Kidney (tissue), 13 donors: ENCODE measurements at regions not wholly inside any gene's neighbourhood (a gene's known extent, or its start where the extent isn't known, plus 50 kb on each side); places are given as distances from the start of the nearest gene placed in this dataset.

ENCODE experiments used
- DNase-seq, 5 donors: peaks; one replicate each; pipeline ENCODE4 v3.0.0-alpha.2; 2013 to 2020
- FAIRE-seq: peaks from 2 replicates; lab custom pipeline; 2012; peaks lifted over from hg19 to GRCh38; lab: Jason Lieb, UNC
- H3K27ac ChIP-seq, 2 donors: one replicate each; pipeline ENCODE4 v1.7.0; 2013; ENCODE audit warnings: low read depth in 2 of 2, low read length in 2 of 2, inconsistent platforms in 1 of 2
- H3K27me3 ChIP-seq: one replicate; pipeline ENCODE4 v1.7.1; 2013; ENCODE audit warnings: low read length, inconsistent platforms; ENCODE audit not compliant: control insufficient read depth, insufficient read depth
- H3K36me3 ChIP-seq, 3 donors: one replicate each; pipeline versions ENCODE4 v1.7.0 to v1.7.1; 2013; ENCODE audit warnings: low read length in 3 of 3, control low read depth in 1 of 3, inconsistent platforms in 1 of 3; ENCODE audit not compliant: insufficient read depth in 3 of 3, control insufficient read depth in 2 of 3
- H3K4me1 ChIP-seq, 3 donors: one replicate each; pipeline versions ENCODE4 v1.7.0 to v1.7.1; 2013; ENCODE audit warnings: low read length in 3 of 3, inconsistent platforms in 1 of 3, low read depth in 1 of 3; ENCODE audit not compliant: control insufficient read depth in 2 of 3, insufficient read depth in 2 of 3
- H3K4me3 ChIP-seq, 3 donors: one replicate each; pipeline versions ENCODE4 v1.7.0 to v1.8.1; 2013; ENCODE audit warnings: low read length in 3 of 3, control low read depth in 1 of 3, inconsistent platforms in 1 of 3
- H3K9ac ChIP-seq, 3 donors: one replicate each; pipeline versions ENCODE4 v1.7.0 to v1.7.1; 2013; ENCODE audit warnings: low read length in 3 of 3, control low read depth in 1 of 3, inconsistent platforms in 1 of 3
- H3K9me3 ChIP-seq, 3 donors: one replicate each; pipeline versions ENCODE4 v1.7.0 to v1.7.1; 2013; ENCODE audit warnings: low read length in 3 of 3, control low read depth in 1 of 3, inconsistent platforms in 1 of 3; ENCODE audit not compliant: control insufficient read depth in 2 of 3, insufficient read depth in 1 of 3
- intact Hi-C: fragments of 100-400 bp; cut with DNase I; formaldehyde crosslinking; loops from one replicate; pipeline ENCODE4 v1.11.1; 2022
- TF ChIP-seq, protein P1 (sequence below): IDR thresholded peaks from 3 replicates; pipeline ENCODE4 v1.5.1; 2012; ENCODE audit warnings: mild to moderate bottlenecking, moderate library complexity, borderline replicate concordance; ENCODE audit not compliant: insufficient read depth; ENCODE audit errors: extremely low read depth
- donor health status: control.
- donor health status: control.
- donor health status: control.
- donor health status: control.
- donor health status: control.
- donor health status: DM: yes; HTN: yes; CAD: no.
- donor health status: Normal renal cell carcinoma (clear cell type).

DNA sequence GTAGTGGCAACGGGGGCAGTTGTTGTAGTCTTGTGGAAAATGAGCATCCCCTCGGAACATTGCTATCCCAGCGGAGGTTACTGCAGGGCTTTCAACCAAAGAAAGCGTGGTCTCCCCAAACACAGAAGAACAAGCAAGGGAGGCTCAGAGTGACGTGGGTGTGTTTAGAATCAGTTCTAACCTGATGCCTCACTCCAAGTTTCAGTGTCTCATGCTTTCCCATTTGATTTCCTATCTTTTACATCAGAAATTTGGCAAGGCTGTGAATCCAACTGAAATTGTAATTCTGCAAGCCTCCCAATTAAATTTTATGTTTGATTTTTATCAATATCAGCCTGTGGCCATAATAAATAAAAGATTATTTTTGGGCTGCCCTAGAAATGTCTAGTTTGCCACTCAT, 156.1 kb upstream of the LNX1 start:
- no peak for FAIRE-seq
- no peaks in the 10 kb centered on the region for H3K36me3 ChIP-seq
- H3K4me1 ChIP-seq, result no peaks in the 10 kb centered on the region
- H3K27me3 ChIP-seq, result no peaks in the 10 kb centered on the region
- no peak overlapping the region for H3K9ac ChIP-seq
- H3K9me3 ChIP-seq, result no peaks in the 10 kb centered on the region
- no peak overlapping the region for H3K27ac ChIP-seq
- TF ChIP-seq, protein P1, sequence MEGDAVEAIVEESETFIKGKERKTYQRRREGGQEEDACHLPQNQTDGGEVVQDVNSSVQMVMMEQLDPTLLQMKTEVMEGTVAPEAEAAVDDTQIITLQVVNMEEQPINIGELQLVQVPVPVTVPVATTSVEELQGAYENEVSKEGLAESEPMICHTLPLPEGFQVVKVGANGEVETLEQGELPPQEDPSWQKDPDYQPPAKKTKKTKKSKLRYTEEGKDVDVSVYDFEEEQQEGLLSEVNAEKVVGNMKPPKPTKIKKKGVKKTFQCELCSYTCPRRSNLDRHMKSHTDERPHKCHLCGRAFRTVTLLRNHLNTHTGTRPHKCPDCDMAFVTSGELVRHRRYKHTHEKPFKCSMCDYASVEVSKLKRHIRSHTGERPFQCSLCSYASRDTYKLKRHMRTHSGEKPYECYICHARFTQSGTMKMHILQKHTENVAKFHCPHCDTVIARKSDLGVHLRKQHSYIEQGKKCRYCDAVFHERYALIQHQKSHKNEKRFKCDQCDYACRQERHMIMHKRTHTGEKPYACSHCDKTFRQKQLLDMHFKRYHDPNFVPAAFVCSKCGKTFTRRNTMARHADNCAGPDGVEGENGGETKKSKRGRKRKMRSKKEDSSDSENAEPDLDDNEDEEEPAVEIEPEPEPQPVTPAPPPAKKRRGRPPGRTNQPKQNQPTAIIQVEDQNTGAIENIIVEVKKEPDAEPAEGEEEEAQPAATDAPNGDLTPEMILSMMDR, result no peak
- H3K4me3 ChIP-seq, result no peak overlapping the region
- intact Hi-C loops, result no loop called here
- no peak for DNase-seq

DNA sequence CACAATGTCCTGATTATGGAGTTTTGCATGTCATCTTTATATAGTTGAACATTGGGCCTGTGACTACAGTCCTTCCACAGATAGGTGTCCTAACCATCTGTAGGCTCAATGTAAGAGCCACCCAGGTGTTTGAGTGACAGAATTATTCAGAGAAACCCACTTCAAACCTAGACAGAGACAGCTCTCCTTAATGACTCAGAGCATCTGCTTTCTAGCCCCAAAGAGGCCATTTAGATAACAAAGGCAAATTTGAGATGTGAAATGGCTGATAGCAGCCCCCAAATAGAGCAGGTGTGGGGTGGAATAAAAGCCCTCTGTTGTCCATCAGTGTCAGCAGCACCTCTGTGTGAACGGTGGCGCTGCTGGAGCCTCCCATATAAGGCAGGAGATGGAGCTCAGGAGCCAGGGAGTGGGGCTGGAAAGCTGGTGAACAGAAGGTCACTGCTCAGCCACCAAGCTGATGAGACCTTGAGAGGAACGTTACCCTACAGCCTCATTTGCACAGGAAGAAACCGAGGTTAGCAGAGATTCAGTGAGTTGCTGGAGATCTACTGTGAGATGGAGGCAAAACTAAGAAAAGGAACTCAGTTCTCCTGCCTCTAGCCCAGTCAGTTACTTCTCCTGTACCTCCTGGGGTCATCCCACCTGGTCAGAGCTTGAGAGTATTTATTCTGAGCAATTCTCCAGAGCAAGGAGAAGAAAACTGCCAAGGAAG, 153.3 kb upstream of the LNX1 start:
- H3K36me3 ChIP-seq, result no peaks in the 10 kb centered on the region
- H3K27ac ChIP-seq, result no peak overlapping the region
- H3K27me3 ChIP-seq, result no peaks in the 10 kb centered on the region
- intact Hi-C loops, result no loop called here
- H3K9me3 ChIP-seq, result no peaks in the 10 kb centered on the region
- H3K4me1 ChIP-seq, result no peaks in the 10 kb centered on the region
- FAIRE-seq (no peak), DNase-seq (no peak)
- H3K4me3 ChIP-seq, result no peak overlapping the region
- H3K9ac ChIP-seq, result no peak overlapping the region
- TF ChIP-seq, protein P1, result no peak

- TF ChIP-seq, protein P1, result no peak
- H3K9me3 ChIP-seq, result no peaks in the 10 kb centered on the region
These were observed 143.5 kb upstream of the LNX1 start for GRCh38 chr4:53734584-53735353.

More at GRCh38 chr4:53734584-53735353, 143.5 kb upstream of the LNX1 start:
- intact Hi-C loops, result no loop called here
- Histone ChIP-seq H3K27ac (no peak overlapping the region), H3K4me3 (no peak overlapping the region), H3K4me1 (no peaks in the 10 kb centered on the region), H3K36me3 (no peaks in the 10 kb centered on the region), H3K9ac (no peak overlapping the region), H3K27me3 (no peaks in the 10 kb centered on the region)
- no peak for FAIRE-seq
- no peak for DNase-seq
